Osteoblast (primary cell): ENCODE measurements at regions not wholly inside any gene's neighbourhood (a gene's known extent, or its start where the extent isn't known, plus 50 kb on each side); places are given as distances from the start of the nearest gene placed in this dataset.
A peak's percentile ranks its signal among the peaks of the same experiment; 100 is the strongest.

Experiments
- DNase-seq: peaks from one replicate; pipeline ENCODE4 v3.0.0; 2011; ENCODE audit warnings: low spot score, mixed read lengths; ENCODE audit not compliant: insufficient read length; ENCODE audit errors: missing footprints
- H2AFZ ChIP-seq: 2 replicates; pipeline ENCODE4 v1.6.0; 2011; ENCODE audit warnings: mild to moderate bottlenecking, low read length
- H3K27ac ChIP-seq: 2 replicates; pipeline ENCODE4 v1.5.1; 2011; ENCODE audit warnings: mild to moderate bottlenecking, low read depth, low read length, moderate library complexity
- H3K27me3 ChIP-seq: 2 replicates; pipeline ENCODE4 v1.6.0; 2012; ENCODE audit warnings: mild to moderate bottlenecking, control low read depth, inconsistent platforms, low read length, moderate library complexity; ENCODE audit not compliant: insufficient read depth
- H3K36me3 ChIP-seq: 2 replicates; pipeline ENCODE4 v1.5.1; 2011; ENCODE audit warnings: mild to moderate bottlenecking, low read length, control low read depth, moderate library complexity; ENCODE audit not compliant: insufficient read depth
- H3K4me1 ChIP-seq: 2 replicates; pipeline ENCODE4 v1.5.1; 2011; ENCODE audit warnings: mild to moderate bottlenecking, low read length, control low read depth, moderate library complexity; ENCODE audit not compliant: insufficient read depth
- H3K4me2 ChIP-seq: 2 replicates; pipeline ENCODE4 v1.6.0; 2011; ENCODE audit warnings: mild to moderate bottlenecking, low read length; ENCODE audit not compliant: insufficient read depth
- H3K4me3 ChIP-seq: fragments of 200-600 bp; sonication (generic); 3 replicates; pipeline ENCODE4 v1.5.1; 2012; ENCODE audit warnings: mild to moderate bottlenecking, low read length, inconsistent platforms; ENCODE audit not compliant: insufficient read depth
- H3K79me2 ChIP-seq: 2 replicates; pipeline ENCODE4 v1.6.0; 2012; ENCODE audit warnings: mild to moderate bottlenecking, low read length, control low read depth, inconsistent platforms; ENCODE audit not compliant: insufficient read depth
- H3K9me3 ChIP-seq: 2 replicates; pipeline ENCODE4 v1.5.1; 2011; ENCODE audit warnings: low read depth, low read length, control low read depth
- H4K20me1 ChIP-seq: 2 replicates; pipeline ENCODE4 v1.6.0; 2012; ENCODE audit warnings: mild to moderate bottlenecking, low read length, control low read depth; ENCODE audit not compliant: insufficient read depth
- TF ChIP-seq, protein P1 (sequence below): IDR thresholded peaks from 2 replicates; pipeline ENCODE4 v1.5.1; 2011; ENCODE audit warnings: mild to moderate bottlenecking, low read depth, low read length, moderate library complexity; ENCODE audit errors: extremely low read depth

DNA sequence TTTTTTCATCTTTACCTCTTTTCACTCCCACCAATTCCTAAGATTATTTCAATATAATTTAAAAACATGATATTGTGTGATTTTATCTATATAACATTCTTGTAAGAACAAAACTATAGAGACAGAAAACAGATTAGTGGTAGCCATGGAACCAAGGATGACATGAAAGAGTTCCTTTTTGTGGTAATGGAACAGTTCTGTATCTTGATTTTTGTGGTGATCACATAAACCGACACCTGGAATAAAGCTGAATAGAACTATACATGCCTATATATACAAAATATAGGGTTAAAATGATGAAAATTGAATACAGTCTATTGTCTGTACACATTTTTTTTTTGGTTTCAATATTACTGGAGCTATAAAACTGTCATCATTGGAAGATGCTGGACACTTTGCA is 945.4 kb downstream of the SI start:
- no peaks in the 10 kb centered on the region for H3K36me3 ChIP-seq
- no peaks in the 10 kb centered on the region for H3K79me2 ChIP-seq
- TF ChIP-seq, protein P1, sequence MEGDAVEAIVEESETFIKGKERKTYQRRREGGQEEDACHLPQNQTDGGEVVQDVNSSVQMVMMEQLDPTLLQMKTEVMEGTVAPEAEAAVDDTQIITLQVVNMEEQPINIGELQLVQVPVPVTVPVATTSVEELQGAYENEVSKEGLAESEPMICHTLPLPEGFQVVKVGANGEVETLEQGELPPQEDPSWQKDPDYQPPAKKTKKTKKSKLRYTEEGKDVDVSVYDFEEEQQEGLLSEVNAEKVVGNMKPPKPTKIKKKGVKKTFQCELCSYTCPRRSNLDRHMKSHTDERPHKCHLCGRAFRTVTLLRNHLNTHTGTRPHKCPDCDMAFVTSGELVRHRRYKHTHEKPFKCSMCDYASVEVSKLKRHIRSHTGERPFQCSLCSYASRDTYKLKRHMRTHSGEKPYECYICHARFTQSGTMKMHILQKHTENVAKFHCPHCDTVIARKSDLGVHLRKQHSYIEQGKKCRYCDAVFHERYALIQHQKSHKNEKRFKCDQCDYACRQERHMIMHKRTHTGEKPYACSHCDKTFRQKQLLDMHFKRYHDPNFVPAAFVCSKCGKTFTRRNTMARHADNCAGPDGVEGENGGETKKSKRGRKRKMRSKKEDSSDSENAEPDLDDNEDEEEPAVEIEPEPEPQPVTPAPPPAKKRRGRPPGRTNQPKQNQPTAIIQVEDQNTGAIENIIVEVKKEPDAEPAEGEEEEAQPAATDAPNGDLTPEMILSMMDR, result no peak
- H3K4me2 ChIP-seq, result no peak overlapping the region
- no peaks in the 10 kb centered on the region for H4K20me1 ChIP-seq
- no peak overlapping the region for H3K27ac ChIP-seq
- no peaks in the 10 kb centered on the region for H3K9me3 ChIP-seq
- H3K4me3 ChIP-seq, result no peak overlapping the region
- no peak overlapping the region for H2AFZ ChIP-seq
- H3K27me3 ChIP-seq, result no peaks in the 10 kb centered on the region
- no peak for DNase-seq
- no peaks in the 10 kb centered on the region for H3K4me1 ChIP-seq

DNA sequence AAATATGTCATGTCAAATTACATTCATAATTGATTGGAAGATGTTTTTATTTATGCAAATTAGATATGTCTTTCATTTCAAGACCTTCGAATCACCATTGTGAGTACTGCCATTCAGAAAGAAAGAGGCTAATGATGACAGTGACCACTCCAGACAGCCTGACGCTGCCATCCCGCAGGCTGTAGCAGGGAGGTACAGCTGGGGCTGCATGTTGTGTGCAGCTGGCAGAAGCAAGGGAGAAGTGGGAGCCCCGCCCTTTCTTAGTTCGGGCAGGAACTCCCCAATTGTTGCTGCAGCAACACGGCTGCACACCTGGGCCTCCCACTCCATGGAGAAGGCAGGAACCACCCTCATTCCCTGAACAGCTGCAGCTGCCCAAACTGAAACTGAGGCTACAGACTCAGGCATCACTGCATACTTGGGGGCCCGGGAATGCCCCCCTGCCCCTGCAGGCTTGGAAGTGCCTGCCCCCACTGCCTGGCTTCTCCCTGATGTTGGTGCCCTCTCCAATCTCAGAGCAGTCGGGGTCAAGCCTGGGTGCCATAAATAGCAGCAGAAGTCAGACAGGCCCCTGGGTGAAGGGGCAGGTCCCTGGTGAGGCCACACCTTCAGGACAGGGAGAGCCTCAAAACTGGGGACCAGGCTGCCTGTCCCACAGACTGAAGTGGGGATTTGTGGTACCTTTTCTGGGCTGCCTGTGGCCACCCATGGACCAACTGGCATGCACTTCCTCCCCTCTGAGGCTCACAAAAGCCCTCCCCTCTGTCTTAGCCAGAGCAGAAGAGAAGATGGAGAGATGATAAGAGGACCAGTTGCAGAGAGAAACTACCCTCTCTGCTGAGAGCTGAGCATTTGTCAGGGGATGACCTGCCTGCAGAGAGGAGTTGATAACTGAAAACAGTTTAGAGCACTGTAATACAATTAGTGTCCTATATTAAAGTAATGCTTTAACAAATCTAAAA is 964.6 kb downstream of the SI start:
- TF ChIP-seq, protein P1, result no peak
- Histone ChIP-seq H3K4me3 (no peak overlapping the region), H3K4me1 (no peaks in the 10 kb centered on the region), H3K27me3 (no peaks in the 10 kb centered on the region), H2AFZ (no peak overlapping the region), H3K4me2 (no peak overlapping the region), H3K9me3 (peaks cover 2% of the 10 kb centered on the region), H3K36me3 (no peaks in the 10 kb centered on the region), H3K27ac (no peak overlapping the region), H3K79me2 (no peaks in the 10 kb centered on the region), H4K20me1 (no peaks in the 10 kb centered on the region)
- DNase-seq, result peak; percentile 19

DNA sequence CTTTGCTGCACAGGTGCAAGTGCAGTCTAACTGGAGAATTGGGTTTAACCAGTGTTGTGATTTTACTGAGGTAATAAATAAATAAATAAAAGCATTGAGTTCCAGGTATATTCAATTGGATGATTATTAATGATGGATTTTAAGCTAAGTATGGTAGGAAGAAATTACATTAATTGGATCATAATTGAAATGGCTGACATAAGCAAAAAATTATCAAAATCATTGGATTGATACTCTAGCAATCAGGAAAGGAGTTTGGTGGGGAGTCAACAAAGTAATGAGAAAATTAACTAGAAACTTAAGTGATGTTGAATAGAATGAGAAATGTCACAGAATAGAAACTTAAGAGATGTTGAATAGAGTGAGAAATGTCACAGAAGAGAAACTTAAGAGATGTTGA is 981.9 kb downstream of the SI start:
- Histone ChIP-seq H3K27me3 (no peaks in the 10 kb centered on the region), H3K27ac (no peak overlapping the region), H3K4me2 (no peak overlapping the region), H3K4me3 (no peak overlapping the region), H2AFZ (no peak overlapping the region), H3K9me3 (no peaks in the 10 kb centered on the region), H3K36me3 (no peaks in the 10 kb centered on the region), H3K79me2 (no peaks in the 10 kb centered on the region), H4K20me1 (no peaks in the 10 kb centered on the region), H3K4me1 (no peaks in the 10 kb centered on the region)
- DNase-seq, result no peak
- TF ChIP-seq, protein P1, result no peak

DNA sequence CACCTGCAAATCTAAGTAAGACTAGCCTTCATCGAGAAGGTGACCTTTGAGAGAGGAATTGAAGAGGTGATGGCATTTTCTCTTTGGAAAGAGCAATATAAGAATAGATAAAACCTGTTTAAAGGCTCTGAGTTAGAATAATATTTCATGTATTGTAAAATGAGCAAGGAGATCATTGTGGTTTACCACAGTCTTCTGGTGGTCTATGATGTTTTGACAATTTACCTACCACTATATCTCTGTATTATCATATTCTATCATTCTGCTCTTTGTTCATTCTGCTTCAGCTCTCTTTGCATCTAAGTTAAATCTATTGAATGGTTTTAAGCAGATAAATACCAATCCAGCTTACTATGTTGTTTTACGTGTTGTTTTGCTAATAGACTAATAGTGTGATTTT is 982.3 kb downstream of the SI start:
- Histone ChIP-seq H3K79me2 (no peaks in the 10 kb centered on the region), H3K9me3 (no peaks in the 10 kb centered on the region), H3K4me1 (no peaks in the 10 kb centered on the region), H3K4me3 (no peak overlapping the region), H3K36me3 (no peaks in the 10 kb centered on the region), H3K27ac (no peak overlapping the region), H3K27me3 (no peaks in the 10 kb centered on the region), H2AFZ (no peak overlapping the region), H3K4me2 (no peak overlapping the region), H4K20me1 (no peaks in the 10 kb centered on the region)
- TF ChIP-seq, protein P1, result no peak
- DNase-seq, result peak; percentile 42
